ENCODE measurements at regions not wholly inside any gene's neighbourhood (a gene's known extent, or its start where the extent isn't known, plus 50 kb on each side); places are given as distances from the start of the nearest gene placed in this dataset.

DNA sequence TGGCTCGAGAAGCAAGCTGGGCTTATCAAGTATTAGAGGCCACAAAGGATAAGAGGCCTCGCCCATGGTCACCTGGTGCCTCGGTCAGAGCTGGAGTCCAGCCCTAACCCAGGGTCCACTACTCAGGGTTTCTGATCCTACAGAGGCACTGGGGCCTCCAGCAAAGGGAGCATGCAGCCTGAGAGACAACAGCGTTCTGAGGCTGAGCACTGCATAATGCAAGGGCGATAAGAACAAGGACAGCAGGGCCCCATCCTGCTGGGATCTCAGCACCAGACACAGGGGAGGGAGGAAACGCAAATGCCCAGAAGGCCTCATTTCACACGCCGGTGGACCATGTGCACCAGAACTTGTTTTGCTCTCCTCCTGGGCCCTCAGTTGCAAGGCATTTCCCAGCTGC, 63.0 kb downstream of the C5orf15 start:
- DNase-seq (ENCODE audit: insufficient read length, low spot score) = no peak
- no peak for FAIRE-seq

DNA sequence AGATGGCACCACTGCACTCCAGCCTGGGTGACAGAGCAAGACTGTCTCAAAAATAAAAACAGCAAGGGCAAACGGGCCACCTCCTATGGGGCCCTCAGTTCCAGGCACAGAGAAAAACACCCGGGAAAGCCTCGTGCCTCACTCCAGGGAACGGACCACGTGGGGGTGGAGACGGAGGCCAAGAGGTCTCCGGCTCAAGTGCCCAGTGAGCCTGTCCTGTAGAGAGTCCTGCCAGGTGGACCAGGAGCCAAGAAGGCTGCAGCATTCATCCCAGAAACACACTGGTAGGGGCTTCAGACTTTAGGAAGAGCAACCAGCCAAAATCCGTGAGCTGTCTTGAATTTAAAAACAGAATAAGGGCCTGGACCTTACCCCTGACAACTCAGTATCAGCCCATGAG, 63.8 kb downstream of the C5orf15 start:
- FAIRE-seq = no peak
- DNase-seq (ENCODE audit: insufficient read length, low spot score) = no peak

DNA sequence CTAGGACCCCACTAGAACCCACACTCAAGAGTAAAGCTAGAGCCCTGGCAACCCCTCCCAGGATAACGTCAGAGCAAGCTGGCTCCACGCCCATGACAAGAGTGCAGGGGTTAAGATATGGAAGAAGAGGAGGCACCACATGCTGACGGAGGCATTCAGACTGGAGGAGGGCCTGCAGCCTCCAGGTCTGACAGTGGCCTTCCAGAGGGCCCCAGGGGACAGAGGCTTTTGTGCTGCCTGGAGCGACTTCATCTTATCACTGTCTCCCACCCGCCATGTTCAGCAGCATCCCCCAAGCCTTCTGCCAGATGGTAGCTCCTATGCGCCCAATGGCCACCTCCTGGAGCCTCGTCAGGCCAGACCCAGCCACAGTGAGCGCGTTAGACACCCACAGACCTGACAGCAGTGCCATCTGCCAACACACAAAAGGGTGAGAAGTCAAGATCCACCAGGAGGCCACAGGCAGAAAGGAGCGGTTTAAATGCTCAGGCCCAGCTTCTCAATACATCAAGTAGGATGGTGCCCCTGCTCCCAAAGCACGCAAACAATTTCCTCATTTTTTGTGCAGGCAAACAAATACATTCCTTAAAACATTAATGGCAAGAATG, 65.8 kb downstream of the C5orf15 start:
- DNase-seq (ENCODE audit: insufficient read length, low spot score) = no peak
- FAIRE-seq = no peak

GRCh38 chr5:133900534-133901270, 67.7 kb downstream of the C5orf15 start:
- DNase-seq (ENCODE audit: insufficient read length, low spot score) (no peak), FAIRE-seq (no peak)

DNA sequence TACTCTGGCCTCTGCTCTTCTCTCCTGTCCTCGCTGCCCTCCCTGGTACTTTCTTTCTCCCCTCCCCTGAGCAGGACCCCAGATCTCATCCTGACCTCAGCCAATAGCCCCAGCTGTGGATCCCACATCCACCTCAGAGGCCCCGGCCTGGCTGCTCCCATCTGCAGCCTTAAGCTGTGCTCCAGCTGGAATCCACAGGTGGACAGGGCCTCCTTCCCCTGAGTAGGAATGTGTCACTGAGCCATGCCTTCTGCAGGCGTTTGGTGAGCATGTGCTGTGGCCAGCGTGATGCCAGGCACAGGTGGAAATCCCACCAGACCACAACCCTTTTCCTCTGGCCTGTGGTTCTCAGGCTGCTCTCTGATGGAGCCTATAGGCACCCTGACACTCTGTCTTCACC, 68.9 kb downstream of the C5orf15 start:
- DNase-seq (ENCODE audit: insufficient read length, low spot score) = no peak
- FAIRE-seq = no peak

GRCh38 chr5:133898440-133898839, 70.0 kb downstream of the C5orf15 start:
- DNase-seq (ENCODE audit: insufficient read length, low spot score) (no peak), FAIRE-seq (no peak)

DNA sequence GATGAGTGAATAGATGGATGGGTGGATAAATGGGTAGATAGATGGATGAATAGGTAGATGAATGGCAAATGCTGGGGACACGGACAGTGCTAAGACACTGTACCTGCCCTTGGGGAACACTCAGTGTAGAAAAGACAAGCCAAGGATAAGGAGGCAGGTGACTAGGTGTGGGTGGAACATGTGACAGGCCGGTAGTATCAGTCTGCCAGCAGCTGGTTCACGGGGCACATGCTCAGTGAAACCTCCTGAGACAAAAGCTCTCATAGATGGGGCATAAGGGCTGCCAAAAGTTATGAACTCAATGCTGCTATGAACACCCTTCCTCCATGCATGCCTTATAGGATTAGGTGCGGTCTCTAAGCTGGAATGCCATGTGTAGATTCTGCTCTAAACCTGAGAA, 71.0 kb downstream of the C5orf15 start:
- FAIRE-seq (no peak), DNase-seq (ENCODE audit: insufficient read length, low spot score) (no peak)

- FAIRE-seq = no peak
- no peak for DNase-seq (ENCODE audit: insufficient read length, low spot score)
Measured at GRCh38 chr5:133896873-133897272, 71.6 kb downstream of the C5orf15 start.

GRCh38 chr5:133895979-133896845, 72.2 kb downstream of the C5orf15 start:
- DNase-seq (ENCODE audit: insufficient read length, low spot score) (no peak), FAIRE-seq (no peak)

DNA sequence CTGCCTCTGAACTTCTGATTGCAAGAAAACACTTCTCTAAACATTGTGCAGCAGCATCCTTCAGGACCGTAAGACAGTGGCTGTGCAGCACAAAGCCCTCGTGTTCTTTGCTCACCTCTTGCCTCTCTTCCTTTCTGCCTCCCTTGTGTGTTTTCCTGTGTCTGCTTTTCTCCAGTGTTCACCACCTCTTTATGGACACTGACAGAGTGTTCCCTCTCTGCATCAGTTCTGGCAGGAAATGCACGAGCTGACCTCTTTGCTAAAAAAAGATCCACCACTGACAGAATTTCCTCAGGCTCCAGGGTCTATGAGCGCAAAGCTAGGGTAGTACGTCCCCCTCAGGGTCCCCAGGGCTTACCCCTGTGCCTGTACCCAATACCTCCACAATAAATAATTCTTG, 74.3 kb downstream of the C5orf15 start:
- FAIRE-seq = no peak
- no peak for DNase-seq (ENCODE audit: insufficient read length, low spot score)

DNA sequence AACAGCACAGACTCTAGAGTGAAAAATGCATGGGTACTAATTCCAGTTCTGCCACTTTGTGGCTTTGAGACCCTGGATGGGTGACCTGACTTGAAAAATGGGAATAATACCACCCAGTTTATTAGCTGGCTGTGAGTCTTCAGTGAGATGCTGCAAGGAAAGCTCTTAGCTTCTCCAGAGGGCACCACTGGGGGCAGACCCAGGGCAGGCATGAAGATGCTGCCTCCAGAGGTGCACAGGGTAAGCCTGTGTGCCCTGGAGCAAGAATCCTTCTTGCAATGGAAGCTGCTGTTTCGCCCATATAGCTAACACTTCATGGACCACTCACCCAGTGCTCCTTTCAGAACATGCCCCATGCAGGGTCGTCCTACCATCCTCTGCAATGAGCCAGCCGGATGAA, 75.7 kb downstream of the C5orf15 start:
- FAIRE-seq (no peak), DNase-seq (ENCODE audit: insufficient read length, low spot score) (no peak)

DNA sequence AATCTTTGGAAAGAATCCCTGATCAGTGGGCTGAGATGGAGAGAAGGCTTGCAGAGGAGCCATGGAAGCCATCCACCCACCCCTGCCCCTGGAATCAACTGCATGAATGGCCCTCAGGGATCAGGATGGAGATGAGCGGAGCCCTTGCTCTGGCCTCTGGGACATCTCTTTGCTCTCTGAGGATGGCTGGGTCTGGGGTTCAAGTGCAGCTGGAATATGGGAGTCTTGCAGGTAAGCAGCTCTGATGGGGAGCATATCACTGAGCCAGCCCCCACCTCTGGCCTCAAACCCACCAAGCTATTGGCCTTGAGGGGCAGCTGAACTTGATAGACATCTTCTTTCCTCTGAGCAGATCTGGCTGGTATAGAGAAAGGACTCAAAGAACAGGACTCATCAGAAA, 76.1 kb downstream of the C5orf15 start:
- DNase-seq (ENCODE audit: insufficient read length, low spot score) (no peak), FAIRE-seq (no peak)

DNA sequence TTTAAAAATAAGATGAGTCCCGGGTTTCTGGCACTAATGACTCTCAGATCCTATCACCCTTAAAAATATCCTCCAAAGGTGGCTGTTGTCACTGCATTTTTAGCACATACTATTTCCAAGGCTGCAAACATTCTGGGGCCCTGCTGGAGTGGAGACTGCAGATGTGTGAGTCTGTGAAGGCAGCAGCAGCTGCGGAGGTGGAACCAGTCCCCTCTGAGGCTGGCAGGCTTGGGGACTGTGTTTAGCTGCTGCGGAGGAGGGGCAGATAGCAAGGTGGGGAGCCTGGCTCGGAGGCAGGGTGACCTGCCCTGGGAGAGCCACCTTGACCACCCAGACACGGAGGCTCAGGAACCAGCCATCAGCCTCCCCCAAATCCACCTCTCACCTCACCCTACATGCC, 77.0 kb downstream of the C5orf15 start:
- DNase-seq (ENCODE audit: insufficient read length, low spot score) = no peak
- no peak for FAIRE-seq

DNA sequence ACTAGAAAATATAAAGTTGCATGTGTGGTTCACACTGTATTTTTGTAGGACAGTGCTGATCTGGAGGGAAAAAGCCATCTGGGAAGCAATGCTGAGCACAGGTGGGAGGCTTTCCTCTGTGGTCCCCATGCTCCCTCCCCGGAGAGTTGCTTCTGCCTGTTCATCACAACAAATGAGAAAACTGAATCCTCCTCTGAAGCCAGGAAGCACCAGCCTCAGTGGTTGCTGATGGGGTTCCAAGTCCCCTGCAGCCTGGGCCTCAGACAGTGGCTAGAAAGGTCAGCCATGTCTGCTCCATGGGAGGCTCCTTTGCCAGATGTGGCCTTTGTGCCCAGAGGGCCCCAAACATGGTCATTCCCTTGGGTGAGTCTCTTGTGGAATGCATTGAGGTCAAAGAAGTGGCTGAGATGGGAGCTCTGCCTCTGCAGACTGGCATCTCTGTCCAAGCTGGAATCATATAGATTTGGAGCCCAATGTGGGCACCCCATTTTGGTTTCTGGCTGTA, 77.6 kb downstream of the C5orf15 start:
- DNase-seq (ENCODE audit: insufficient read length, low spot score) (no peak), FAIRE-seq (no peak)

DNA sequence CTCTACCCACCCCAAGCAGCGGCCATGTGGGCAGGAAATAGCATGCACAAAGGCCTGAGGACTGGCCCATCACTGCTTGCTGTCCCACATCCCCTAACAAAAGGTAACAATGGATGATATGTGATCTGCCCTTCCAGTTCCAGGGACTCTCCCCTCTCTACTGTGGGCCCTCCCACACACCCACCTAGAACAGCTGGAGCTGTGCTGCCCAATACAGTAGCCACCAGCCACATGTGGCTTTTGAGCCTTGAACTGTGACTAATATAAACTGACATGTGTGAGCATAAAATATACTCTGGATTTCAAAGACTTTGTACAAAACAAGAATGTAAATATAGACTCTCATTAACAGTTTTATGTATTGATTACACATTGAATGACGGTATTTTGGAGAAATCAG, 78.1 kb downstream of the C5orf15 start:
- DNase-seq (ENCODE audit: insufficient read length, low spot score) = no peak
- no peak for FAIRE-seq

DNA sequence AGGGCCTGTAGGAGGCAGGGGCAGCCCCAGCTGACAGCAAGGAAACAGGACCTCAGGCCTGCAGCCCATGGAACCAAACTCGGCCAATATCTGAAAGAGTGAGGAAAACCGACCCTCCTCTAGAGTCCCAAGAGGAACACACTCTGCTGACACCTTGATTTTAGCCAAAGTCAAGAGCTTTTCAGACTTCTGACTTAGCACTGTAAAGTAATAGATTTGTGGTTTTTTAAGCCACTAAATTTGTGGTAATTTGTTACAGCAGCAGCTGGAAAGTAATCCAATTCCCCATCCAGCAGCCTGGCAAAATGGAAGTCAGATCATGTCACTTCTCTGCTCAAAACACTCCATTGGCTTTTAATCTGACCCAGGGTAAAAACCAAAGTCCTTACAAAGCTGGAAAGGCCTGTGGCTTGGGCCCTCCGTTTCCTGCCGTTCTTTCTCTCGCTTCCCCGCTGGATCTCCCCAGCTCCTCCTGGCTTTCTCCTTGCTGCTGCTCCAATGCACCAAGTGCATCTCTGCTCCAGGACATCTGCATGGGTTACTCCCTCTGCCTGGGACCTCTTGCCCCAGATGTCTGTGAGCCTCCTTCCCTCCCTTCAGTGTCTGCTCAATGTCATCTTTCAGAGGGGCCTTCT, 79.0 kb downstream of the C5orf15 start:
- FAIRE-seq (no peak), DNase-seq (ENCODE audit: insufficient read length, low spot score) (no peak)

GRCh38 chr5:133888625-133888991, 79.8 kb downstream of the C5orf15 start:
- no peak for DNase-seq (ENCODE audit: insufficient read length, low spot score)
- no peak for FAIRE-seq

GRCh38 chr5:133885566-133885965, 82.9 kb downstream of the C5orf15 start:
- DNase-seq (ENCODE audit: insufficient read length, low spot score) (no peak), FAIRE-seq (no peak)

DNA sequence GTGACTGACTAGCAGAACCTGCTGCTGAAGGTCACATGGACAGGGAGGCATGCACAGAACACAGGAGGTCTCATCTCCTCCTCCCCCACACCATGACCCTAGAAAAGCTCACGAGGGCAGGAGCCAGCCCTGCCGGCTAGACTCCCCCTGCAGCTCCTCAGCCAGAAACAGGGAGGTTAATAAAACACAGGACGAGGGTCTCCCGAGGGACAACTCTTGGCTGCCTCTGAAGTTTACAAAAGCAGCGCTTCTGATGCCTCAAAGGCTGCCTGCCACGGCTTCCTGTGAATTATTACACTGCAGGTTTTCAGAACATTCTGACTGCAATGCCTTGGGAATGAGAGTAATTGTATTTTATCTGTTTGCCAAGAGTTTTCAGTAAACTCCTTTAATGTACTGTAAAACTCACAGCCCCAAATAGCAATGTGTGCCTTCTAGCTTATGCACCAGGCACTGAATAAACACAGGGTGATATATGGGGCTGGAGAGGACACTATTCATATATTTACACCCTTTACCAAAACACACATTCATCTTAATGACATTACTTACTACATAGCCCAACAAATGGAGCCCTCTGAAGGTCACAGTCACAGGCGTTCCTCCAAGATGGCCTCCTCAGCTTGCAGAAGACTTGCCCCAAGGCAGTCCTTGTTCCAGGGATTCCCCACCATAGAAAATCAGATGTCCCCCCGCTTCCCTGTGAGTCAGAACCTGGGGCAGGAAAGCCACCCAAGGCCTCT, 83.7 kb downstream of the C5orf15 start:
- FAIRE-seq = no peak

DNA sequence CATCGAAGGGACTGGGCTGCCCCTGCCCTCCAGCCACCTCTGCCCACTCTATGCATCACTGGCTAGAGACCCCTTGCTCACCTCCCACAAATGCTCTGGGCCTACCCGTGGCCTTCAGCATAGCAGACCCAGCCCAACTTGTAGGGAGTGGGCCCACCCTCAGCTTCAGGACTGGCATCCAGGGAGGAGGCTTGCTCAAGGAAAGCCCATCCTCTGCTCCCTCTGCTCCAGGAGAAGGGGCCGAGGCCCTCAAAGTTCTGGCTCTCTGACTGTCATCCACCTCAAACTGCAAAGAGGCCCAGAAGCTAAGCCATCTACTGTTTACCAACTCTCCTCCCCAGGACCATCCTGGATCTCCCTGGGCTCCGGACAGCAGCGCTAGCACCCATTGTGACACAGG, 84.5 kb downstream of the C5orf15 start:
- no peak for FAIRE-seq
- DNase-seq (ENCODE audit: insufficient read length, low spot score) = no peak

More for the DNA sequence above, 83.7 kb downstream of the C5orf15 start:
- no peak for DNase-seq (ENCODE audit: insufficient read length, low spot score)
